ENCODE measurements at regions not wholly inside any gene's neighbourhood (a gene's known extent, or its start where the extent isn't known, plus 50 kb on each side); places are given as distances from the start of the nearest gene placed in this dataset.
"Not testable (repeated sequence)": the region's sequence is repeated elsewhere in the genome, so short reads cannot be mapped to it uniquely, and the experiment has no call there.

GRCh38 chr1:213419401-213420030 is 368.5 kb downstream of the RPS6KC1 start:
- TF ChIP-seq EZH2 (IDR thresholded peaks at IDR 0.05; ENCODE audit: insufficient read depth, low read length) (no peak), CTCF (IDR thresholded peaks at IDR 0.05; ENCODE audit: insufficient read depth, low read depth, low read length) (no peak)
- H3K36me3 ChIP-seq (ENCODE audit: insufficient read depth, low read length) = no peaks in the 10 kb centered on the region
- Mint-ChIP-seq H3K4me1 (ENCODE audit: low read depth, unreplicated experiment) (peaks cover 7% of the 10 kb centered on the region), H3K36me3 (ENCODE audit: low read depth, unreplicated experiment) (no peaks in the 10 kb centered on the region), H3K9me3 (ENCODE audit: unreplicated experiment) (peaks cover 4% of the 10 kb centered on the region), H3K4me3 (ENCODE audit: unreplicated experiment) (no peak overlapping the region), H3K27ac (ENCODE audit: unreplicated experiment) (no peak overlapping the region), H3K27me3 (ENCODE audit: low read depth, unreplicated experiment) (peaks cover 42% of the 10 kb centered on the region)
- H3K79me2 ChIP-seq (ENCODE audit: insufficient read depth, low read length) = no peaks in the 10 kb centered on the region
- DNase-seq (ENCODE audit: low read depth) (no peak), FAIRE-seq (no peak)
- H4K20me1 ChIP-seq (ENCODE audit: insufficient read depth, low read length) = no peaks in the 10 kb centered on the region
- no peaks in the 10 kb centered on the region for H3K9me3 ChIP-seq (ENCODE audit: insufficient read depth, low read depth, low read length)
- peaks cover 2% of the 10 kb centered on the region for H3K27me3 ChIP-seq (ENCODE audit: insufficient read depth, low read length)
- H3K4me1 ChIP-seq (ENCODE audit: insufficient read depth, low read length) = no peaks in the 10 kb centered on the region
- H3K4me3 ChIP-seq (ENCODE audit: insufficient read depth, low read depth, low read length) = no peak overlapping the region
- no peak overlapping the region for H2AFZ ChIP-seq (ENCODE audit: low read depth, low read length)
- no peak overlapping the region for H3K27ac ChIP-seq (ENCODE audit: low read depth, low read length)
- no peak overlapping the region for H3K9ac ChIP-seq (ENCODE audit: low read length)
- H3K4me2 ChIP-seq (ENCODE audit: low read length) = no peak overlapping the region

GRCh38 chr1:213421178-213421577 is 370.1 kb downstream of the RPS6KC1 start:
- H3K4me3 Mint-ChIP-seq (ENCODE audit: unreplicated experiment); H3K9me3 ChIP-seq (ENCODE audit: insufficient read depth, low read depth, low read length); H3K4me1 ChIP-seq (ENCODE audit: insufficient read depth, low read length); H3K4me3 ChIP-seq (ENCODE audit: insufficient read depth, low read depth, low read length); H3K4me2 ChIP-seq (ENCODE audit: low read length); H3K36me3 Mint-ChIP-seq (ENCODE audit: low read depth, unreplicated experiment); H3K9ac ChIP-seq (ENCODE audit: low read length); H4K20me1 ChIP-seq (ENCODE audit: insufficient read depth, low read length); H3K79me2 ChIP-seq (ENCODE audit: insufficient read depth, low read length); H2AFZ ChIP-seq (ENCODE audit: low read depth, low read length); H3K27ac Mint-ChIP-seq (ENCODE audit: unreplicated experiment); H3K27ac ChIP-seq (ENCODE audit: low read depth, low read length); DNase-seq (ENCODE audit: low read depth); H3K4me1 Mint-ChIP-seq (ENCODE audit: low read depth, unreplicated experiment); FAIRE-seq; H3K9me3 Mint-ChIP-seq (ENCODE audit: unreplicated experiment); H3K27me3 ChIP-seq (ENCODE audit: insufficient read depth, low read length); H3K36me3 ChIP-seq (ENCODE audit: insufficient read depth, low read length): not testable (repeated sequence)
- peaks cover 50% of the 10 kb centered on the region for H3K27me3 Mint-ChIP-seq (ENCODE audit: low read depth, unreplicated experiment)

- Histone ChIP-seq H3K9me3 (ENCODE audit: insufficient read depth, low read depth, low read length) (no peaks in the 10 kb centered on the region), H2AFZ (ENCODE audit: low read depth, low read length) (no peak overlapping the region), H3K9ac (ENCODE audit: low read length) (no peak overlapping the region), H4K20me1 (ENCODE audit: insufficient read depth, low read length) (no peaks in the 10 kb centered on the region), H3K27me3 (ENCODE audit: insufficient read depth, low read length) (peaks cover 2% of the 10 kb centered on the region), H3K4me1 (ENCODE audit: insufficient read depth, low read length) (no peaks in the 10 kb centered on the region), H3K4me3 (ENCODE audit: insufficient read depth, low read depth, low read length) (no peak overlapping the region), H3K27ac (ENCODE audit: low read depth, low read length) (no peak overlapping the region), H3K36me3 (ENCODE audit: insufficient read depth, low read length) (no peaks in the 10 kb centered on the region), H3K79me2 (ENCODE audit: insufficient read depth, low read length) (no peaks in the 10 kb centered on the region), H3K4me2 (ENCODE audit: low read length) (no peak overlapping the region)
- DNase-seq (ENCODE audit: low read depth) (no peak), FAIRE-seq (no peak)
- TF ChIP-seq CTCF (IDR thresholded peaks at IDR 0.05; ENCODE audit: insufficient read depth, low read depth, low read length) (no peak), EZH2 (IDR thresholded peaks at IDR 0.05; ENCODE audit: insufficient read depth, low read length) (no peak)
- H3K4me1 Mint-ChIP-seq (ENCODE audit: low read depth, unreplicated experiment) = no peaks in the 10 kb centered on the region
- no peaks in the 10 kb centered on the region for H3K36me3 Mint-ChIP-seq (ENCODE audit: low read depth, unreplicated experiment)
- H3K27ac Mint-ChIP-seq (ENCODE audit: unreplicated experiment) = no peak overlapping the region
- peaks cover 37% of the 10 kb centered on the region for H3K27me3 Mint-ChIP-seq (ENCODE audit: low read depth, unreplicated experiment)
- H3K4me3 Mint-ChIP-seq (ENCODE audit: unreplicated experiment) = no peak overlapping the region
- peaks cover 4% of the 10 kb centered on the region for H3K9me3 Mint-ChIP-seq (ENCODE audit: unreplicated experiment)
Observed at GRCh38 chr1:213423041-213423440, 372.0 kb downstream of the RPS6KC1 start.
